HCT116 (cell line): ENCODE measurements at regions not wholly inside any gene's neighbourhood (a gene's known extent, or its start where the extent isn't known, plus 50 kb on each side); places are given as distances from the start of the nearest gene placed in this dataset.

ENCODE experiments used
- ATAC-seq: fragments of 200-7000 bp; cut with Tn5 transposase; 2 replicates; pipeline ENCODE4 v1.9.1; 2020; ENCODE audit warnings: mild to moderate bottlenecking, moderate library complexity
- BruUV-seq: library from RNA; stranded (reverse); fragments of 400-500 nt; replicated peaks from 2 replicates; lab custom pipeline; 2021; lab: Mats Ljungman, UMichigan
- CTCF ChIA-PET: fragments of 300-600 bp; sonication (Branson Sonifier 250); formaldehyde crosslinking; loops from one replicate; lab custom pipeline; 2021; ENCODE audit warnings: antibody characterized with exemption; lab: Charles Lee
- POLR2A ChIA-PET: fragments of 300-600, 350-600 bp; sonication (Branson Sonifier 250); formaldehyde crosslinking; loops from one replicate; lab custom pipeline; 2021; ENCODE audit warnings: antibody characterized with exemption; lab: Charles Lee
- RAD21 ChIA-PET, 2 experiments: fragments of 300-600 bp; sonication (Branson Sonifier 250); formaldehyde crosslinking; loops; one replicate each; lab custom pipeline; 2023; ENCODE audit warnings: low total read pairs in 2 of 2; ENCODE audit not compliant: uncharacterized antibody in 2 of 2, unreplicated experiment in 2 of 2, low non-redundant PET in 1 of 2; lab: Charles Lee
- DNase-seq: peaks from one replicate; pipeline ENCODE4 v3.0.0-alpha.2; 2010; ENCODE audit warnings: low read depth, low spot score
- H2AFZ ChIP-seq: fragments of 200-600 bp; shearing (Covaris generic), sonication (generic); 2 replicates; pipeline ENCODE4 v1.6.1; 2017; ENCODE audit warnings: low read depth, mixed run types, mixed read lengths, antibody characterized with exemption, low read length; ENCODE audit not compliant: poor library complexity, severe bottlenecking
- H3K27ac ChIP-seq: 2 replicates; pipeline ENCODE4 v1.5.1; 2012; ENCODE audit warnings: low read depth, low read length
- H3K27me3 ChIP-seq: fragments of 200-600 bp; sonication (generic); 2 replicates; pipeline ENCODE4 v1.6.1; 2016; ENCODE audit warnings: mixed run types, low read length, mixed read lengths; ENCODE audit not compliant: insufficient read depth
- H3K36me3 ChIP-seq, 2 experiments: fragments of 200-500 bp in 1 of 2; fragments of 200-600 bp in 1 of 2; sonication (Bioruptor generic) in 1 of 2; sonication (generic) in 1 of 2; 2 replicates each; pipeline versions ENCODE4 v1.5.1 to v1.6.1; 2014 to 2016; ENCODE audit warnings: low read length in 2 of 2, inconsistent platforms in 1 of 2, mixed read lengths in 1 of 2, mixed run types in 1 of 2; ENCODE audit not compliant: insufficient read depth in 2 of 2, control insufficient read depth in 1 of 2
- H3K4me1 ChIP-seq, 2 experiments: fragments of 200-600 bp in 1 of 2; sonication (generic) in 1 of 2; 2 replicates each; pipeline versions ENCODE4 v1.5.1 to v1.6.1; 2012 to 2017; ENCODE audit warnings: low read length in 2 of 2, inconsistent platforms in 1 of 2, mild to moderate bottlenecking in 1 of 2, mixed read lengths in 1 of 2, mixed run types in 1 of 2, moderate library complexity in 1 of 2; ENCODE audit not compliant: insufficient read depth in 2 of 2, control insufficient read depth in 1 of 2
- H3K4me2 ChIP-seq: fragments of 200-600 bp; sonication (generic); 2 replicates; pipeline ENCODE4 v1.6.1; 2017; ENCODE audit warnings: mixed run types, low read length, mixed read lengths
- H3K4me3 ChIP-seq, 2 experiments: fragments of 200-600 bp in 1 of 2; sonication (generic) in 1 of 2; replicated peaks in 1 of 2; 2 replicates each; pipeline ENCODE4 v1.5.1; 2011 to 2016; ENCODE audit warnings: low read length in 2 of 2, control low read depth in 1 of 2, low read depth in 1 of 2, mild to moderate bottlenecking in 1 of 2, mixed read lengths in 1 of 2, mixed run types in 1 of 2
- H3K79me2 ChIP-seq: fragments of 200-600 bp; sonication (generic); 2 replicates; pipeline ENCODE4 v1.6.1; 2017; ENCODE audit warnings: mild to moderate bottlenecking, mixed run types, low read length, moderate library complexity, mixed read lengths; ENCODE audit not compliant: insufficient read depth
- H3K9ac ChIP-seq: fragments of 200-600 bp; sonication (generic); 2 replicates; pipeline ENCODE4 v1.6.1; 2016; ENCODE audit warnings: low read length, mixed read lengths
- H3K9me2 ChIP-seq: fragments of 200-600 bp; sonication (generic), shearing (Covaris generic); 2 replicates; pipeline ENCODE4 v1.6.1; 2017; ENCODE audit warnings: mixed run types, mild to moderate bottlenecking, moderate library complexity; ENCODE audit not compliant: insufficient read depth
- H3K9me3 ChIP-seq, 2 experiments: fragments of 200-500 bp in 1 of 2; fragments of 200-600 bp in 1 of 2; sonication (Bioruptor generic) in 1 of 2; sonication (generic) in 1 of 2; 2 replicates each; pipeline ENCODE4 v1.6.1; 2014 to 2017; ENCODE audit warnings: low read length in 2 of 2, mixed read lengths in 2 of 2, inconsistent platforms in 1 of 2, low read depth in 1 of 2, mild to moderate bottlenecking in 1 of 2, mixed run types in 1 of 2, moderate library complexity in 1 of 2; ENCODE audit not compliant: control insufficient read depth in 1 of 2, insufficient read depth in 1 of 2
- H4K20me1 ChIP-seq: fragments of 200-600 bp; sonication (generic), shearing (Covaris generic); 2 replicates; pipeline ENCODE4 v1.6.1; 2017; ENCODE audit warnings: mixed run types, mild to moderate bottlenecking, moderate library complexity; ENCODE audit not compliant: insufficient read depth
- CEBPB ChIP-seq: IDR thresholded peaks from 2 replicates; pipeline ENCODE4 v1.6.1; 2012; ENCODE audit warnings: low read depth
- ELF1 ChIP-seq: IDR thresholded peaks from 2 replicates; pipeline ENCODE4 v1.6.1; 2012; ENCODE audit warnings: low read depth, borderline replicate concordance
- EZH2 ChIP-seq: fragments of 200-600 bp; sonication (generic); IDR thresholded peaks from 2 replicates; pipeline ENCODE4 v1.6.1; 2017; ENCODE audit warnings: antibody characterized with exemption, mixed run types
- JUND ChIP-seq: IDR thresholded peaks from 2 replicates; pipeline ENCODE4 v1.6.1; 2012
- POLR2A ChIP-seq: IDR thresholded peaks from 2 replicates; pipeline ENCODE4 v1.7.0; 2011; ENCODE audit warnings: borderline replicate concordance; ENCODE audit not compliant: insufficient read depth, insufficient read length; ENCODE audit errors: extremely low read depth
- POLR2AphosphoS5 ChIP-seq: IDR thresholded peaks from 2 replicates; pipeline ENCODE4 v1.6.1; 2011; ENCODE audit warnings: mild to moderate bottlenecking, low read depth, low read length, moderate library complexity
- SIN3A ChIP-seq: IDR thresholded peaks from 2 replicates; pipeline ENCODE4 v1.6.1; 2012; ENCODE audit warnings: low read depth
- SP1 ChIP-seq: IDR thresholded peaks from 2 replicates; pipeline ENCODE4 v1.6.1; 2012; ENCODE audit warnings: low read depth
- SRF ChIP-seq: IDR thresholded peaks from 2 replicates; pipeline ENCODE4 v1.6.1; 2012; ENCODE audit warnings: low read depth
- TCF7L2 ChIP-seq: IDR thresholded peaks from 2 replicates; pipeline ENCODE4 v1.7.0; 2011; ENCODE audit warnings: borderline replicate concordance, inconsistent platforms; ENCODE audit not compliant: insufficient read depth, insufficient read length; ENCODE audit errors: extremely low read depth
- YY1 ChIP-seq: IDR thresholded peaks from 2 replicates; pipeline ENCODE4 v1.6.1; 2011; ENCODE audit warnings: low read length, low read depth, moderate library complexity, mild to moderate bottlenecking; ENCODE audit not compliant: insufficient replicate concordance; ENCODE audit errors: extremely low read depth
- ZFX ChIP-seq: fragments of 450-650 bp; IDR thresholded peaks from 2 replicates; pipeline ENCODE4 v1.6.1; 2017
- ZNF274 ChIP-seq: fragments of 200-500 bp; sonication (Bioruptor generic); IDR thresholded peaks from 2 replicates; pipeline ENCODE4 v1.6.1; 2014; ENCODE audit warnings: mild to moderate bottlenecking, low read depth, low read length, inconsistent platforms
- intact Hi-C: fragments of 100-400 bp; cut with micrococcal nuclease; formaldehyde crosslinking; loops from 2 replicates; pipeline ENCODE4 v1.10.0; 2022
- TF ChIP-seq, protein P1 (sequence below): IDR thresholded peaks from 2 replicates; pipeline ENCODE4 v1.6.1; 2012
- TF ChIP-seq, protein P2 (sequence below), 3 experiments: fragments of 200-600 bp in 1 of 3; sonication (generic) in 1 of 3; IDR thresholded peaks in 2 of 3; conservative IDR thresholded peaks in 1 of 3; 2 replicates each; pipeline ENCODE4 v1.5.1; 2012 to 2017; ENCODE audit warnings: low read depth in 2 of 3, low read length in 2 of 3, antibody characterized with exemption in 1 of 3, borderline replicate concordance in 1 of 3, control low read depth in 1 of 3, mild to moderate bottlenecking in 1 of 3, mixed read lengths in 1 of 3, mixed run types in 1 of 3, moderate library complexity in 1 of 3; ENCODE audit not compliant: insufficient read depth in 1 of 3
- TF ChIP-seq, protein P3 (sequence below): IDR thresholded peaks from 2 replicates; pipeline ENCODE4 v1.6.1; 2012; ENCODE audit warnings: low read depth

DNA sequence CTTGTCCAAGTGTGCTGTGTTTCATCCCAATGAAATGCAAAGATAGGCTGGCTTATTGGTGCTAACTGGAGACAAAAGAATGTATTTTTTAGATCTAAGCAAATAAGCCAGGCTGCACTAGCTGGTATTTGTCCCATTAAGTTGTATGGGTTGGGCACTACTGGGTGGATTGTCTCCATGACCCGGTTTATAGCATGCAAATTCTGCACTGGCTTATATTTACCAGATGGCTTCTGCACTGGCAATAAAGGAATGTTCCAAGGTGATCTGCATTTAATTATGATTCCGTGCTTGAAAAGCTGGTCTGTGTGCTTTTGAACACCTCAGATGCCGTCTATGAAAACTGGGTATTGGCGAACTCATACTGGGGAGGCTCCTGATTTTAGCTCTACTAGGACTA, 61.4 kb upstream of the MOCS1 start:
- Histone ChIP-seq H3K4me2 (no peak overlapping the region), H3K36me3 (no peaks in the 10 kb centered on the region), H4K20me1 (no peaks in the 10 kb centered on the region), H3K9me2 (no peaks in the 10 kb centered on the region), H3K9me3 (peaks cover 11 to 18% of the 10 kb centered on the region in 2 experiments; a peak in 2 of 4 replicates), H3K27ac (no peak overlapping the region), H3K9ac (no peak overlapping the region), H3K4me3 (no peak overlapping the region), H3K4me1 (no peaks in the 10 kb centered on the region), H2AFZ (no peak overlapping the region), H3K79me2 (no peaks in the 10 kb centered on the region), H3K27me3 (no peaks in the 10 kb centered on the region)
- POLR2A ChIA-PET: no interaction called here
- no TSS peak for BruUV-seq
- DNase-seq: no peak
- intact Hi-C loops: no loop called here
- no peak for ATAC-seq
- CTCF ChIA-PET: no interaction called here
- TF ChIP-seq, protein P1, sequence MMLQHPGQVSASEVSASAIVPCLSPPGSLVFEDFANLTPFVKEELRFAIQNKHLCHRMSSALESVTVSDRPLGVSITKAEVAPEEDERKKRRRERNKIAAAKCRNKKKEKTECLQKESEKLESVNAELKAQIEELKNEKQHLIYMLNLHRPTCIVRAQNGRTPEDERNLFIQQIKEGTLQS: no peak
- TF ChIP-seq ZNF274 (no peak), TCF7L2 (no peak), JUND (no peak), ZFX (no peak), SP1 (no peak), CEBPB (no peak), ELF1 (no peak), POLR2AphosphoS5 (no peak), SRF (no peak), YY1 (no peak), SIN3A (no peak), EZH2 (no peak), POLR2A (no peak)
- TF ChIP-seq, protein P2, sequence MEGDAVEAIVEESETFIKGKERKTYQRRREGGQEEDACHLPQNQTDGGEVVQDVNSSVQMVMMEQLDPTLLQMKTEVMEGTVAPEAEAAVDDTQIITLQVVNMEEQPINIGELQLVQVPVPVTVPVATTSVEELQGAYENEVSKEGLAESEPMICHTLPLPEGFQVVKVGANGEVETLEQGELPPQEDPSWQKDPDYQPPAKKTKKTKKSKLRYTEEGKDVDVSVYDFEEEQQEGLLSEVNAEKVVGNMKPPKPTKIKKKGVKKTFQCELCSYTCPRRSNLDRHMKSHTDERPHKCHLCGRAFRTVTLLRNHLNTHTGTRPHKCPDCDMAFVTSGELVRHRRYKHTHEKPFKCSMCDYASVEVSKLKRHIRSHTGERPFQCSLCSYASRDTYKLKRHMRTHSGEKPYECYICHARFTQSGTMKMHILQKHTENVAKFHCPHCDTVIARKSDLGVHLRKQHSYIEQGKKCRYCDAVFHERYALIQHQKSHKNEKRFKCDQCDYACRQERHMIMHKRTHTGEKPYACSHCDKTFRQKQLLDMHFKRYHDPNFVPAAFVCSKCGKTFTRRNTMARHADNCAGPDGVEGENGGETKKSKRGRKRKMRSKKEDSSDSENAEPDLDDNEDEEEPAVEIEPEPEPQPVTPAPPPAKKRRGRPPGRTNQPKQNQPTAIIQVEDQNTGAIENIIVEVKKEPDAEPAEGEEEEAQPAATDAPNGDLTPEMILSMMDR (IDR thresholded peaks at IDR 0.05 in 2 of 3, conservative IDR thresholded peaks at IDR 0.05 in 1 of 3; ENCODE audit: borderline replicate concordance in 1 of 3, insufficient read depth in 1 of 3, low read depth in 2 of 3, low read length in 2 of 3): no peak
- TF ChIP-seq, protein P3, sequence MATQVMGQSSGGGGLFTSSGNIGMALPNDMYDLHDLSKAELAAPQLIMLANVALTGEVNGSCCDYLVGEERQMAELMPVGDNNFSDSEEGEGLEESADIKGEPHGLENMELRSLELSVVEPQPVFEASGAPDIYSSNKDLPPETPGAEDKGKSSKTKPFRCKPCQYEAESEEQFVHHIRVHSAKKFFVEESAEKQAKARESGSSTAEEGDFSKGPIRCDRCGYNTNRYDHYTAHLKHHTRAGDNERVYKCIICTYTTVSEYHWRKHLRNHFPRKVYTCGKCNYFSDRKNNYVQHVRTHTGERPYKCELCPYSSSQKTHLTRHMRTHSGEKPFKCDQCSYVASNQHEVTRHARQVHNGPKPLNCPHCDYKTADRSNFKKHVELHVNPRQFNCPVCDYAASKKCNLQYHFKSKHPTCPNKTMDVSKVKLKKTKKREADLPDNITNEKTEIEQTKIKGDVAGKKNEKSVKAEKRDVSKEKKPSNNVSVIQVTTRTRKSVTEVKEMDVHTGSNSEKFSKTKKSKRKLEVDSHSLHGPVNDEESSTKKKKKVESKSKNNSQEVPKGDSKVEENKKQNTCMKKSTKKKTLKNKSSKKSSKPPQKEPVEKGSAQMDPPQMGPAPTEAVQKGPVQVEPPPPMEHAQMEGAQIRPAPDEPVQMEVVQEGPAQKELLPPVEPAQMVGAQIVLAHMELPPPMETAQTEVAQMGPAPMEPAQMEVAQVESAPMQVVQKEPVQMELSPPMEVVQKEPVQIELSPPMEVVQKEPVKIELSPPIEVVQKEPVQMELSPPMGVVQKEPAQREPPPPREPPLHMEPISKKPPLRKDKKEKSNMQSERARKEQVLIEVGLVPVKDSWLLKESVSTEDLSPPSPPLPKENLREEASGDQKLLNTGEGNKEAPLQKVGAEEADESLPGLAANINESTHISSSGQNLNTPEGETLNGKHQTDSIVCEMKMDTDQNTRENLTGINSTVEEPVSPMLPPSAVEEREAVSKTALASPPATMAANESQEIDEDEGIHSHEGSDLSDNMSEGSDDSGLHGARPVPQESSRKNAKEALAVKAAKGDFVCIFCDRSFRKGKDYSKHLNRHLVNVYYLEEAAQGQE: no peak
- RAD21 ChIA-PET: no interaction called here
